Calu3 (cell line): ENCODE measurements at regions not wholly inside any gene's neighbourhood (a gene's known extent, or its start where the extent isn't known, plus 50 kb on each side); places are given as distances from the start of the nearest gene placed in this dataset.

Experiments
- BruUV-seq: library from RNA; stranded (reverse); fragments of 400-500 nt; replicated peaks from 2 replicates; lab custom pipeline; 2021; lab: Mats Ljungman, UMichigan
- CTCF ChIA-PET: fragments of 300-600 bp; sonication (Branson Sonifier 250); formaldehyde crosslinking; loops from one replicate; lab custom pipeline; 2022; ENCODE audit warnings: antibody characterized with exemption; lab: Charles Lee
- DNase-seq: peaks from one replicate; pipeline ENCODE4 v3.0.0; 2022
- H3K27ac Mint-ChIP-seq: one replicate; pipeline ENCODE4 v1.8.0; 2022; ENCODE audit warnings: mixed read lengths; ENCODE audit not compliant: unreplicated experiment
- H3K27me3 Mint-ChIP-seq: one replicate; pipeline ENCODE4 v1.8.0; 2022; ENCODE audit warnings: mixed read lengths; ENCODE audit not compliant: unreplicated experiment
- H3K36me3 Mint-ChIP-seq: one replicate; pipeline ENCODE4 v1.8.0; 2022; ENCODE audit warnings: mild to moderate bottlenecking, moderate library complexity, mixed read lengths; ENCODE audit not compliant: insufficient read depth, unreplicated experiment
- H3K4me1 Mint-ChIP-seq: one replicate; pipeline ENCODE4 v1.8.0; 2022; ENCODE audit warnings: mild to moderate bottlenecking, low read depth, mixed read lengths; ENCODE audit not compliant: unreplicated experiment
- H3K4me3 Mint-ChIP-seq: one replicate; pipeline ENCODE4 v1.8.0; 2022; ENCODE audit warnings: mild to moderate bottlenecking, low read depth, moderate library complexity, mixed read lengths; ENCODE audit not compliant: unreplicated experiment
- H3K9me3 Mint-ChIP-seq: one replicate; pipeline ENCODE4 v1.8.0; 2022; ENCODE audit warnings: low read depth, mixed read lengths; ENCODE audit not compliant: unreplicated experiment
- intact Hi-C: fragments of 100-400 bp; cut with micrococcal nuclease; formaldehyde crosslinking; loops from one replicate; pipeline ENCODE4 v1.10.0; 2022; ENCODE audit not compliant: unreplicated experiment
- TF ChIP-seq, protein P1 (sequence below): fragments of 200-600 bp; IDR thresholded peaks from one replicate; pipeline ENCODE4 v1.8.0; 2022; ENCODE audit warnings: antibody characterized with exemption; ENCODE audit not compliant: unreplicated experiment

GRCh38 chr7:54921116-54921515 lies 97.7 kb upstream of the EGFR start:
- Mint-ChIP-seq H3K36me3 (no peaks in the 10 kb centered on the region), H3K4me3 (no peak overlapping the region), H3K4me1 (no peaks in the 10 kb centered on the region), H3K9me3 (peaks cover 2% of the 10 kb centered on the region), H3K27ac (no peak overlapping the region), H3K27me3 (no peaks in the 10 kb centered on the region)
- intact Hi-C loops, result no loop called here
- DNase-seq, result no peak
- CTCF ChIA-PET, result no interaction called here
- TF ChIP-seq, protein P1, sequence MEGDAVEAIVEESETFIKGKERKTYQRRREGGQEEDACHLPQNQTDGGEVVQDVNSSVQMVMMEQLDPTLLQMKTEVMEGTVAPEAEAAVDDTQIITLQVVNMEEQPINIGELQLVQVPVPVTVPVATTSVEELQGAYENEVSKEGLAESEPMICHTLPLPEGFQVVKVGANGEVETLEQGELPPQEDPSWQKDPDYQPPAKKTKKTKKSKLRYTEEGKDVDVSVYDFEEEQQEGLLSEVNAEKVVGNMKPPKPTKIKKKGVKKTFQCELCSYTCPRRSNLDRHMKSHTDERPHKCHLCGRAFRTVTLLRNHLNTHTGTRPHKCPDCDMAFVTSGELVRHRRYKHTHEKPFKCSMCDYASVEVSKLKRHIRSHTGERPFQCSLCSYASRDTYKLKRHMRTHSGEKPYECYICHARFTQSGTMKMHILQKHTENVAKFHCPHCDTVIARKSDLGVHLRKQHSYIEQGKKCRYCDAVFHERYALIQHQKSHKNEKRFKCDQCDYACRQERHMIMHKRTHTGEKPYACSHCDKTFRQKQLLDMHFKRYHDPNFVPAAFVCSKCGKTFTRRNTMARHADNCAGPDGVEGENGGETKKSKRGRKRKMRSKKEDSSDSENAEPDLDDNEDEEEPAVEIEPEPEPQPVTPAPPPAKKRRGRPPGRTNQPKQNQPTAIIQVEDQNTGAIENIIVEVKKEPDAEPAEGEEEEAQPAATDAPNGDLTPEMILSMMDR, result no peak
- BruUV-seq, result no TSS peak

- peaks cover 16% of the 10 kb centered on the region for H3K4me1 Mint-ChIP-seq
- no TSS peak for BruUV-seq
- no peaks in the 10 kb centered on the region for H3K27me3 Mint-ChIP-seq
- CTCF ChIA-PET, result interaction anchor here (0.6 kb wide), 1 partner anchor 597 kb away, joined by 5 read pairs; no protein-coding TSS in a partner anchor
- H3K36me3 Mint-ChIP-seq, result peaks cover 12% of the 10 kb centered on the region
- no peak overlapping the region for H3K27ac Mint-ChIP-seq
- intact Hi-C loops, result loop anchor here (5.0 kb wide), 1 partner anchor 91 kb away; no protein-coding TSS in a partner anchor
- H3K4me3 Mint-ChIP-seq, result no peak overlapping the region
- H3K9me3 Mint-ChIP-seq, result peaks cover 13% of the 10 kb centered on the region
- TF ChIP-seq, protein P1, result no peak
- DNase-seq, result no peak
Measured at GRCh38 chr7:54931532-54931931, 87.3 kb upstream of the EGFR start.

DNA sequence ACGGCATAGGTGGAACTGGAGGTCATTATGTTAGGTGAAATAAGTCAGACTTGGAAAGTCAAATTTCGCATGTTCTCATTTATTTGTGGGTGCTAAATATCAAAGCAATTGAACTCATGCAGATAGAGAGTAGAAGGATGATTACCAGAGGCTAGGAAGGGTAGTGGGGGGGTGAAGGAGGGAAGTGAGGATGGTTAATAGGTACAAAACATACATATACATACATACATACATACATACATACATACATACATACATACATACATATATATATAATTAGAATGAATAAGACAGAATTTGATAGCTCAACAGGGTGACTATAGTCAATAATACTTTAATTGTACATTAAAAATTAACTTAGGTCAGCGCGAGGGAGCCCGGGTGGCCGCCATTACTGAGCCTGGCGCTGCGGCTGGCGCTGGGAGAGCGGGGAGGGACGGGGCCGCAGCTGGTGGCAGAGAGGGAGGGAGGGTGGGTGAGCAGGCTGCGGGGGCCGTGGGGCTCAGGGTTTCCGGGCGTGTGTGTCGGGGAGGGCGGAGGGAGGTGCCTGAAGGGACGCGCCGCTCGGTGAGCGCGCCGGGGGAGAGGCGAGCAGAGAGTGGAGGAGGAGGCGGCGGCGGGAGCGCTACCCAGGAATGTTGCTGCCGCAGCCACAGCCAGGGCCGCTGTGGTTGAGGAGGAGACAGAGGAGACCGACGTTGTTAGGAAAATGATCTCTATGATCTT lies 85.8 kb upstream of the EGFR start:
- BruUV-seq, result no TSS peak
- Mint-ChIP-seq H3K27ac (peak overlapping the region; percentile 73), H3K9me3 (peaks cover 13% of the 10 kb centered on the region), H3K27me3 (no peaks in the 10 kb centered on the region), H3K4me3 (peak overlapping the region; percentile 88), H3K36me3 (peaks cover 12% of the 10 kb centered on the region), H3K4me1 (peaks cover 16% of the 10 kb centered on the region)
- DNase-seq, result peak; percentile 81
- TF ChIP-seq, protein P1, result no peak
- CTCF ChIA-PET, result interaction anchor here (0.5 to 0.6 kb wide), 2 partner anchors 56 to 299 kb away, joined by 3 read pairs; no protein-coding TSS in a partner anchor
- intact Hi-C loops, result loop anchor here (5.0 kb wide), 1 partner anchor 89 kb away; no protein-coding TSS in a partner anchor

- Mint-ChIP-seq H3K27me3 (no peaks in the 10 kb centered on the region), H3K36me3 (peaks cover 12% of the 10 kb centered on the region), H3K27ac (peak overlapping the region; percentile 73), H3K9me3 (peaks cover 13% of the 10 kb centered on the region), H3K4me3 (peak overlapping the region; percentile 88), H3K4me1 (peaks cover 16% of the 10 kb centered on the region)
- TF ChIP-seq, protein P1, result no peak
- CTCF ChIA-PET, result no interaction called here
- intact Hi-C loops, result loop anchor here (5.0 kb wide), 1 partner anchor 89 kb away; no protein-coding TSS in a partner anchor
- no TSS peak for BruUV-seq
- DNase-seq, result no peak
Measured at GRCh38 chr7:54933643-54934042, 85.2 kb upstream of the EGFR start.
